Upper lobe of left lung (tissue), 4 donors: ENCODE measurements at regions not wholly inside any gene's neighbourhood (a gene's known extent, or its start where the extent isn't known, plus 50 kb on each side); places are given as distances from the start of the nearest gene placed in this dataset.

Experiments used
- CTCF ChIP-seq, 6 experiments: fragments of 450-650 bp in 4 of 6; fragments of 200-600 bp in 2 of 6; sonication (generic) in 2 of 6; IDR thresholded peaks; one replicate each; pipeline ENCODE4 v1.5.1; 2016 to 2019; ENCODE audit warnings: antibody characterized with exemption in 6 of 6
- POLR2A ChIP-seq, 4 donors: fragments of 450-650 bp; IDR thresholded peaks; one replicate each; pipeline ENCODE4 v1.5.1; 2016 to 2017; ENCODE audit warnings: antibody characterized with exemption in 4 of 4, mild to moderate bottlenecking in 2 of 4

- no peak for TF ChIP-seq CTCF (IDR thresholded peaks at IDR 0.05)
- no peak for TF ChIP-seq POLR2A (IDR thresholded peaks at IDR 0.05)
Observed at GRCh38 chr17:15031975-15032374, 233.2 kb downstream of the PMP22 start.
